ENCODE measurements at regions not wholly inside any gene's neighbourhood (a gene's known extent, or its start where the extent isn't known, plus 50 kb on each side); places are given as distances from the start of the nearest gene placed in this dataset.
"Not testable (repeated sequence)": the region's sequence is repeated elsewhere in the genome, so short reads cannot be mapped to it uniquely, and the experiment has no call there.

DNA sequence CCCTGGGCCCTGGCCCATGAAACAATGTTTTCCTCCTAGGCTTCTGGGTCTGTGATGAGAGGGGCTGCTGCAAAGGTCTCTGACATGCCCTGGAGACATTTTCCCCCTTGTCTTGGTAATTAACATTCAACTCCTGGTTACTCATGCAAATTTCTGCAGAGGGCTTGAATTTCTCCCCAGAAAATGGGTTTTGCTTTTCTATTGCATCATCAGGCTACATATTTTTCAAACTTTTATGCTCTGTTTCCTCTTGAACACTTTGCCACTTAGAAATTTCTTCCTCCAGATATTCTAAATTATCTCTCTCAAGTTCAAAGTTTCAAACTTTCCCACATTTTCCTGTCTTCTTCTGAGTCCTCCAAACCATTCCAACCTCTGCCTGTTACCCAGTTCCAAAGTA, 98.2 kb upstream of the TCF21 start:
- DNase-seq (ENCODE audit: low read depth in 2 of 2): not testable (repeated sequence)

DNA sequence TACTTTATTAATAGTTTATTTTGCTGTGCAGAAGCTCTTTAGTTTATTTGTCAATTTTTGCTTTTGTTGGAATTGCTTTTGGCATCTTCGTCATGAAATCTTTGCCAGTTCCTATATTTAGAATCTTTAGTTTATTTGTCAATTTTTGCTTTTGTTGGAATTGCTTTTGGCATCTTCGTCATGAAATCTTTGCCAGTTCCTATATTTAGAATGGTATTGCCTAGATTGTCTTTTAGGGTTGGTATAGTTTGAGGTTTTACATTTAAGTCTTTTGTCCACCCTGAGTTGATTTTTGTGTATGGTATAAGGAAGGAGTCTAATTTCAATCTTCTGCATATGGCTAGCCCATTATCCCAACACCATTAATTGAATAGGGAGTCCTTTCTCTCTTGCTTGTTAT, 93.9 kb upstream of the TCF21 start:
- DNase-seq (ENCODE audit: low read depth in 2 of 2): not testable (repeated sequence)

- no peak for DNase-seq (ENCODE audit: low read depth in 2 of 2)
Observed at GRCh38 chr6:133796235-133796634, 92.7 kb upstream of the TCF21 start.

DNA sequence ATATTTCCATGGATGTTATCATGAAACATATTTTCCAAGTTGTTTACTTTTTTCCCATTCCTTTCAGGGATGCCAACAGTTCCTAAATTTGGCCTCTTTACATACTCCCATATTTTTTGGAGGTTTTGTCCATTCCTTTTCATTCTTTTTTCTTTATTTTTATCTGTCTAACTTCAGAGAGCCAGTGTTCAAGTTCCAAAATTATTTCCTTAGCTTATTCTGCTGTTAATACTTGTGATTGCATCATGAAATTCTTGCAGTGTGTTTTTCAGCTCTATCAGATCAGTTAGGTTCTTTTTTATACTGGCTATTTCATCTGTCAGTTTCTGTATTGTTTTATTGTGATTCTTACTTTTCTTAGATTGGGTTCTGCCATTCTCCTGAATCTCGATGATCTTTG, 89.9 kb upstream of the TCF21 start:
- DNase-seq (ENCODE audit: low read depth in 2 of 2): no peak

DNA sequence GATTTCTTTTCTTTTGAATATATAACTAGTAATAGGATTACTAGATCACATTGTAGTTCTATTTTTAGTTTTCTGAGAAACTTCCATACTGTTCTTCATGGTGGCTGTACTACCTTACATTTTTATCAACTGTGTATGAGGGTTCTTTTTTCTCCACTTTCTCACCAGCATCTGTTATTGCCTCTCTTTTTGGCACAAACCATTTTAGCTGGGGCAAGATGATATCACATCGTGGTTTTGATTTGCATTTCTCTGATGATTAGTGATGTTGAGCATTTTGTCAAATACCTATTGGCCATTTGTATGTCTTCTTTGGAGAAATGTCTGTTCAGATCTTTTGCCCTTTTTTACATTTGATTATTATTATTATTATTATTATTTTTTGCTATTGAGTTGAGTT, 86.1 kb upstream of the TCF21 start:
- no peak for DNase-seq (ENCODE audit: low read depth in 2 of 2)

DNA sequence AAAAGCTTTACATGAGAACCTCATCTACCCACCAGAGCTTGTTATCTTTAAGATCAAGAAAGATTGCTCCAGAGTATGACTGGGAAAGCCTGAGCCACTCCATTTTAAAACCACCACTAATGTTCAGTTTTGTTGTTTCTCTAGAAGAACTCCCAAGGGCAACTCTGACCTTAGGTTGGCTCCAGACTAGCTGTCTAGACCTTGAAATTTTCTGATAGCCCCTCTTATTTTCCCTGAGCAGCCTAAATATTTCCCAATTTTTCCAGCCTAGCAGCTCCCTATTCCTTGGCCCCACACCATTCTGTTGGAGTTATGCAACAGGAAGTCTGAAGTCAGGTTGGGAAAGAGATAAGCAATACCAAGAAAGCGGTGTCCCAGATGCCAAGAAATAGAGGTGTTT, 84.6 kb upstream of the TCF21 start:
- DNase-seq (ENCODE audit: low read depth in 2 of 2): no peak

- DNase-seq (ENCODE audit: low read depth in 2 of 2): no peak
Observed at GRCh38 chr6:133805876-133806275, 83.0 kb upstream of the TCF21 start.

GRCh38 chr6:133806382-133807140, 82.4 kb upstream of the TCF21 start:
- no peak for DNase-seq (ENCODE audit: low read depth in 2 of 2)

- no peak for DNase-seq (ENCODE audit: low read depth in 2 of 2)
Observed at GRCh38 chr6:133807501-133807900, 81.4 kb upstream of the TCF21 start.

DNA sequence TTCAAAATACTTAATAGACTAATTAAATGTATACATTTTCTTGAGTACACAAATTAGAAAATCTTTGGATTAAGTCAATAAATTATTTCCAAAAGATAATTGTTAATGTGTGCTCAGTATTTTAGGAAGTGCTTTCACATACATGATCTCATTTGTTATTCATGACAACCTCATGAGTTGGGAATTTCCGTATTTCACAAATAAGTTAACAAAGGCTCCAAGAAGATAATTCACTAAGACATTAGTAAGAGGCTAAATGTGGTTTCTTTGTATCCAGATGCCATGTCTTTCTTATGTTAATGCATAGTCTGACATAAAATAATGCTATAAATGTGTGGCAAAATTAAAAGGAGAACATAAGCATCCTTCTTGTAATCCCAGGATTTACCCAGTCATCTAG, 79.5 kb upstream of the TCF21 start:
- no peak for DNase-seq (ENCODE audit: low read depth in 2 of 2)

DNA sequence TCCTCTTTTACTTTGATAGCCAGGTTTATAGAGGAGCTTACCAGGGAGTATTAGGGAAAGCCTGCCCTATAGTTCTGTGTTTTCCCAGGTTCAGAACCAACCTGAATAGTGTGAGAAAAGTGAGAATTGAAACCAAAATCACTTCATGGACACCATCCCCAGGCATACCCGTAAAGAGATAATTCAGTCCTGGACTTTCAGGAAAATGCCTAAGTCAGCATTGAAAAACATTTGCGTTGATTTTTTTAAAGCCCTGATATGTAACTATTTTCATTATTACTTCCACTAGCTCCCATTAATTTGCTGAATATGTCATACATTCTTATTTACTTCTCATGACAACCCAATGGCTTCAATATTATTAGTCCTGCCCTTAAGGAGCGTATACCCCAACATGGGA, 77.4 kb upstream of the TCF21 start:
- no peak for DNase-seq (ENCODE audit: low read depth in 2 of 2)

DNA sequence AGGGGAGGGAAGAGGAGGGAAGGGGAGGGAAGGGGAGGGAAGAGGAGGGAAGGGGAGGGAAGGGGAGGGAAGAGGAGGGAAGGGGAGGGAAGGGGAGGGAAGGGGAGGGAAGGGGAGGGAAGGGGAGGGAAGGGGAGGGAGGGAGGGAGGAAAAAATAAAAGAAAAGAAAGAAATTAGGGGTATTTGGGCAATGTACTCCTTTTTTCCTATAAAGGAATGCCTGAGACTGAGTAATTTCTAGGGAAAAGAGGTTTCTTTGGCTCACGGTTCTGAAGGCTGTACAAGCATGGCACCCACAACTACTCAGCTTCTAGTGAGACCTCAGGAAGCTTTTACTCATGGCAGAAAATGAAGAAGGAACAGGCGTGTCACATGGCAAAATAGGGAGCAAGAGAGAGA, 76.5 kb upstream of the TCF21 start:
- DNase-seq (ENCODE audit: low read depth in 2 of 2): not testable (repeated sequence)

- no peak for DNase-seq (ENCODE audit: low read depth in 2 of 2)
Observed at GRCh38 chr6:133814238-133814637, 74.7 kb upstream of the TCF21 start.

DNA sequence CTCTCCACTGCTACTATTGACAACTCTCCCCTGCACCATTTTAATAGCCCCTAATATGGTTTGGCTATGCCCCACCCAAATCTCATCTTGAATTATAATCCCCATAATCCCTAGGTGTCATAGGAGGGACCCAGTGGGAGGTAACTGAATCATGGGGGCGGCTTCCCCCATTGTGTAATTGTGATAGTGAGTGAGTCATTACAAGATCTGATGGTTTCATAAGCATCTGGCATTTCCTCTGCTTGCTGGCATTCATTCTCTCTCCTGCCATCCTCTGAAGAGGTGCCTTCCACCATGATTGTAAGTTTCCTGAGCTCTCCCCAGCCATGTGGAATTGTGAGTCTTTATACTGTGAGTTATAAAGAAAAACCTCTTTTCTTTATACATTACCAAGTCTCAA, 74.1 kb upstream of the TCF21 start:
- DNase-seq (ENCODE audit: low read depth in 2 of 2): no peak

GRCh38 chr6:133815313-133815712, 73.6 kb upstream of the TCF21 start:
- no peak for DNase-seq (ENCODE audit: low read depth in 2 of 2)

GRCh38 chr6:133816171-133816570, 72.7 kb upstream of the TCF21 start:
- DNase-seq (ENCODE audit: low read depth in 2 of 2): no peak

- DNase-seq (ENCODE audit: low read depth in 2 of 2): peak; percentile 12 to 38
Observed at GRCh38 chr6:133817460-133818047, 71.4 kb upstream of the TCF21 start.

GRCh38 chr6:133818320-133818719, 70.6 kb upstream of the TCF21 start:
- no peak for DNase-seq (ENCODE audit: low read depth in 2 of 2)

DNA sequence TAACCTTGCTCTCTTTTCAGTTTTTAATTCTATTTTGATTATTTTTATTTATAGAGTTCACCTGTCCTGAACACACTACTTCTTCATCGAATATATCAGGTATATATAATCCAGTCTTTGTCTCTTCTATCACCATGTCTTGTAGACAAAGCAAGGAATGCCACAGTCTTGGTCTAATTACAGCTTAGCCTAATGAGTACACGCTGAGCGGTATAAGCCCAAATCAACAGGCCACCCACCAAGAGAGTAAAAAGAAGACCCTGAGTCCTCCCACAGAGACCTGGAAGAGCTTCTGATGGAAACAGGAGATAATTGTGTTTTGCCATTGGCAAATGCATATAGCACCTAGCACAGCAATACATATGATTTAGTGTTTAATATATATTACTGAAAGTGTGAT, 68.7 kb upstream of the TCF21 start:
- no peak for DNase-seq (ENCODE audit: low read depth in 2 of 2)

- DNase-seq (ENCODE audit: low read depth in 2 of 2): no peak
Observed at GRCh38 chr6:133827766-133828165, 61.1 kb upstream of the TCF21 start.

DNA sequence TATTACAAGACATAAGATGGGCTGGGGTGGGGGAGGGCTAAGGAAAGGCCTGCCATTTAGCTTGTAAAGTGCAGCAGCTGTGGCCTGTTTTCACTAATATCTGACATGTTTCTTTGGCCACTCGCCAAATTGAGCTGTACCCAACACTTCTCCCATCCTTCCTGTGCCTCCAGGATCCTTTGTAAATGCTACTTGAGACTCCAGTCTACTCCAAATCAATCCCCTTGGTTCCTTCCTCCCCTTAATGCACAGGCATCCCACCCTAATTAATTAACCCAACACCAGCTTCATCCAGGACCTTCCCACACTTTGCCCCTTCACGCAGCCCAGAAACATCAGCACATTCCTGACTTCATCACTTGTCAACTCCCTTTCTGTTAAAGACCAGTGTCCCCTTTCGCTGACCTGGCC, 55.0 kb upstream of the TCF21 start:
- no peak for DNase-seq (ENCODE audit: low read depth in 2 of 2)

DNA sequence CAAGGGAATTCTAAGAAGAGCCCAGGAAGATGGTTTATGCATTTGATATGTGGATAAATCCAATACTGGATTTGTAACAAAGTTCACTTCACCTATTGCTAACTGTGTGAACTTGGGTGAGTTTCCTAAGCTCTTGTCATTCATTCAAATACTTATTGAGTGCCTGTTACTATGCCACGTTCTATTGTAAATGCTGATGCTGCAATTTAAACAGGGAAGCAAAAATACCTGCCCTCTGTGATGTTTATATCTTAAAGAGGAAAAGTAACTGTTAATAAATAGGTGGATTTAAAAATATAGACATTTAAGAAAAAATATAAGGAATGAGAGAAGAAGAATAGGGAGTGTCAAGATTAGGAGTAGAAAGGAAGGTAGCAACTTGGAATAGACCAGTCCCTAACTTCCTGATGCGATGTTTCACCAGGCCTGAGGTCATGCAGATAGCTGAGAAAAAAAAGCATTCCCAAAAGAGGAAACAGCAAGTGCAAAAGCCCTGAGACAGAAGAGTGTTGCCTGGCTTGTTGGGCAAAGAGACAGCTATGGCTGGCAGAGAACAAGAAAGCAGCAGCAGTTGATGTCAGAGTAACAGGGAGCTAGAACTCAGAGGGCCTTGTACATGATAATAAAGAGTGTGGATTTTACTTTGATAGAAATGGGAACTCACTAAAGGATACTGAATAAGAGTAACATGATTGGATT, 54.3 kb upstream of the TCF21 start:
- no peak for DNase-seq (ENCODE audit: low read depth in 2 of 2)

DNA sequence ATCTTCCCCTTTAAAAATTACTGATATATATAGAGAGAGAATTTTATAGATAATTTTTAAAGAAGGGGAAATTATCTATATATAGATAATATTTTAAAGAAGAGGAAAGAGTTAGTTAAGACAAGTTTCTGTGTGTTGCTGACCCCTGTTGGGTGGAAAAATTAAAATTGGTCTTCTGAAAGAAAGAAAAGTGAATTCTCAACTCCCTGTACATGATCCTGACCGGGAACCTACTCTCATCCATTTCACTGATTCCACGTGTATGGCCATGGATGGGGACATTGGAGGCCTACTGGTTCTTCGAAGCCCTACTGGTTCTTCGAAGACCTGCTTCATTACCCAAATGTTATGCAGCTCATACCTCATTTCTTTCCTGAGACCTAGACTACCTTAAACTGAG, 53.0 kb upstream of the TCF21 start:
- DNase-seq (ENCODE audit: low read depth in 2 of 2): no peak
